GM19395 (cell line): ENCODE measurements at regions not wholly inside any gene's neighbourhood (a gene's known extent, or its start where the extent isn't known, plus 50 kb on each side); places are given as distances from the start of the nearest gene placed in this dataset.
"Not testable (repeated sequence)": the region's sequence is repeated elsewhere in the genome, so short reads cannot be mapped to it uniquely, and the experiment has no call there.

Experiments
- ATAC-seq: cut with Tn5 transposase; IDR thresholded peaks from one replicate; pipeline ENCODE4 v1.9.1; 2021; ENCODE audit warnings: mild to moderate bottlenecking, moderate library complexity; ENCODE audit not compliant: unreplicated experiment

DNA sequence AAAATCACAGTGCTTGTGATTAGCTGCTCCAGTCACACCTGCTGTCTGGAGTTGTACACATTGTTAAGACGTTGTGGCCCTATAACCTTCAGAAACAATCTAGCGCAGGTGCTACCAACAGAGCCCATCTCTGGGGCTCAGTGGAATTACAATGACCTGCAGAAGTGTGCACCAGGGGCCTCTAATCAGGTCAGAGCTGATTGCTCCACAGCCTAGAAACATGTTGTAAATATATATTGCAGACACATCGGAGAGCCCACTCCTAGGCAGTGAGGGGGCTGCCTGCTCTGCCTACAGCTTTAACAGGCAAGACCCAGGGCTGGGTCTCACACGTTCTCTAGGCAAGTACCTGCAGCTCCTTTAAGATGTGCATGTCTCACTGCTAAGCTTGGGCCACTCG is 302.0 kb downstream of the SIPA1L2 start:
- ATAC-seq, result no peak

DNA sequence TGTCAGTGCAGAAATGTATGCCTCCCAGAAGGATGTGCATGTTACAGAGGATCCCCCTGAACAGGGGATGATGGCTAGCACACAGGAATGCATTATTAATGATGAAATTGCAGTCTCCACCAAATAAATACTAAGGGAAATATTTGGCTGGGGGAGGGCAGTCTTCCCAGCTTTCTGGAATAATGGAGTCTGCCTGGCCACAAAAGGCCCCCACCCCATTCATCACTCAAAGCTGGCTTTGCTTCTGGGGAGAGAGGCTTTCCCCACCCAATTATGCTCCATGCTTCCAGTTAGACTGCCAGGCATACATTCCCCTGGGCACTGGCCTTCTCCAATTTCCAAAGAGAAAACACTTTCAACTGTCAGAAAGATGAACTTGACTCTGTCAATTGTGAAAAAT is 302.7 kb downstream of the SIPA1L2 start:
- ATAC-seq, result no peak

DNA sequence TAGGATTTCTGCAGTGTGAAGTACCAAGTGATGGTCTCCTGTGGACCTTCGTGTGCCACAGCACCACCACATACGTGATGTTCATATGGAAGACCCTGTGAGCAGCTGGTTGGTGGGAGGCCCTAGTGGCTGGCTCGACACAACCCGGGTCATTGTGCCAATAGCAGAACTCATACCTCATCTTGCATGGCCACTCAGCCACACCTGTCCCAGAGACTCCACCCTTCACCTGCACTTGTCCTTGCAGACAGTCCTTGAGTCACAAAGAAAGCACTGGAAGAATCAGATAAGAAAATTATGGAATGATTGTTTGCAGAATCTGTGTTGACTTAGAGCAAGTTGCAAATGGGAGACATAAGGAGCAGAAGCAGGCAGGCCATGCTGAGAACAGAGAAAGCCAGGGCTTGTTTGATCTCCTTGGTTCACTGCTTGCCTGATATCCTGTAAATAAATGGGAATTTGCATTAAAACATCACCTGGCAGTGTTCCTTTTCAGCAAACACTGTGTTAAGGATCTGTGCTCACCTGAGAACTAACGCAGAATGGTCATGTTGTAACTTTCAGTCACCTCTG is 307.7 kb downstream of the SIPA1L2 start:
- no peak for ATAC-seq

DNA sequence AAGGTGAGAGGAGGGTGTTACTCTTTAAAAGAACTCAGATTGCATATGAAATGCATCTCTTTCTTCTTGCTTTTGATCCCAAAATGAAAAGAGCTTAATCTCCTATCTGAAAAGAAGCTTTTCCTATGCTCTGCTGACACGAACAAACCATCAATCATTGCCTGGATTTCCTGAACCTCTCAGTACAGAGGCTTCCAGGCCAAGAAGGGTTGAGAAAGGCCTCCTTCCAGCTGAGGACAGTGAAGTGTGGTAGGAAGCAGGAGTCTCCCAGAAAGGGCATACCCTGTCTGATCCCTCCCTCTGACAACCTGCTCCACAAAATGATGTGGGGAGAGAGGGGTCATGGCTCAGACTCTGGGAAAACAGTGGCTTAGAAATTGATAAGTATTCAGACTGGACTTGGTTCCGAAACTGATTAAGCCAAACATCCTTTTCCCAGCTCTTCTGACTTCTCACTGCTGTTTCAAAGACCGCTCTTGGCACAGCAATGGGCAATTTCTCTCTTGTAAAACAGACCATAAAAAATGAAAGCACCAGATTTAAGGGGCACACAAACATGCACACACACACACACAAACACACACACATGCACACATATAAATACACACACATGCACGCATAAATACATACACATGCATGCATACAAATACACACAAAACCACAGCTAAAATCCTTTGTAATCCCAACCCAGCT is 310.3 kb downstream of the SIPA1L2 start:
- ATAC-seq, result no peak

DNA sequence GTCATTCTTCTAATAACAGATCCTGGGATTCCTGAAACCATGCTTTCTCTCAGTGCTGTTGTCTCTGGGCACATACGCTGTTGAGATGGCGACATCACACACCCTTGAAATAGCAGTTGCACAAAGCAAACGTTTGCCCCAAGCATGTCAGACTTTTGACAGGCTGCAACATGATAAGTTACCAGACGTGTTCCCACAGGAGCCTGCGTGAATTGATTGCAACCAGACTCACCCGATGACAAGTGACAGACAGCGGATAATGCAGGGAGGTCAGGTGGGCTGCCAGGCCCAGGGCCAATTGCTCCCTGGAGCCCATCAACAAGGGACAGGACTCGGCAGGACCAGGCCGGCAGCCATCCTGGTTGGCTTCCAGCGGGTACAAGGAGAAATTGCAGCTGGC is 310.9 kb downstream of the SIPA1L2 start:
- no peak for ATAC-seq

DNA sequence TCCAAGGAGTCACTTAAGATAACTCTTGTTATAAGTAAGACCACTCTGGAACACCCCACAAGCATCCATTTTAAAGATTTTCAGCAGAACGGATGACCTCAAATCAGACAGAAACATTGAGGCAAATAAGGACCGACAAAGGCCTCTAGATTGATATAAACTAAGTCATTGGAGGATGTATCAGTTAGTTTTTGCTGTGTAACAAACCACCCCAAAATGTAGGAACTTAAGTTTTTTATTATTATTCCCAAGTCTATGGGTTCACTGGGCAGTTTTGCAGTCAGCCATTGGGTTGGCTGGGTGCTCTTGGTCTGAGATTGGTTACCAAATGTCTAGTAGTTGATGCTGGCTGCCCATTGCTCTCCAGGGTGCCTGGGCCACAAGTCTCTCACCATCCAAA is 311.8 kb downstream of the SIPA1L2 start:
- no peak for ATAC-seq

DNA sequence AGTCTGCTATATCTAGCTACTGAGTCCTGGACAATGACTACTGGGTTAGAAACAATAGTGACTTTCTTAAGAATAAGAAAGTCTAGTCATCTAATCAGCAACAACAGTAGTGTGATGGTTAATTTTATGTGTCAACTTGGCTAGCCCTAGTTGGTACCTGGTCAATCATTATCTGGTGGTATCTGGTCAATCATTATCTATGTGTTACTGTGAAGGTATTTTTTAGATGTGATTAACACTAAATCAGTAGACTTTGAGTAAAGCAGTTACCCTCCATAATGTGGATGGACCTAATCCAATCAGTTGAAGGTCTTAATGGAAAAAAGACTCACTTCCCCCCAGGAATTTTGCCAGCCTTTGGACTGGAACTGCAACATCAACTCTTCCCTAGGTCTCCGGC is 312.6 kb downstream of the SIPA1L2 start:
- ATAC-seq, result no peak

DNA sequence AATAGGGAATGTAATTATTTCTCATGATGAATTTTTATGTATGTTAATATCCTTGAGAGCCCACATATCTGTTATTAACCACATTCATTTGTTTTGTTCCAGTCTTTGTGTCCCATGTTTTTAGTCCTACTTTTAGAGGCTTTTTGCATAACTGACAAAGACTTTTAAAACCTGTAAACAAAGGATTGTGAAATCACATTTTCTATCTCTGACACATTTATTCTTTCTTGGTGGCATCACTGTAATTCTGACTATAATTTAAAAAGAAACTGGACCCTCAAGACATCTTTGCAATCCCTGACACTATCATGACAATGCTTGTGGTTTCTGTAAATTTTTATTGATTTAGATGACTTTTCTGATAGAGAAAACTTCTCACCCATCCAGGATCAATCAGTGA is 313.1 kb downstream of the SIPA1L2 start:
- ATAC-seq, result no peak

DNA sequence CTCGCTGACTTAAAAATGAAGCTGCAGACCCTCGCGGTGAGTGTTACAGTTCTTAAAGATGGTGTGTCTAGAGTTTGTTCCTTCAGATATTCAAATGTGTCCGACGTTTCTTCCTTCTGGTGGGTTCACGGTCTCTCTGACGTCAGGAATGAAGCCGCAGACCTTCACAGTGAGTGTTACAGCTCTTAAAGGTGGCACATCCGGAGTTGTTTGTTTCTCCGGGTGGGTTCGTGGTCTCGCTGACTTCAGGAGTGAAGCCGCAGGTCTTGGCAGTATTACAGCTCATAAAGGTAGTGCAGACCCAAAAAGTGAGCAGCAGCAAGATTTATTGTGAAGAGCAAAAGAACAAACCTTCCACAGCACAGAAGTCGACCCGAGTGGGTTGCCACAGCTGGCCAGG is 316.1 kb downstream of the SIPA1L2 start:
- ATAC-seq, result not testable (repeated sequence)

DNA sequence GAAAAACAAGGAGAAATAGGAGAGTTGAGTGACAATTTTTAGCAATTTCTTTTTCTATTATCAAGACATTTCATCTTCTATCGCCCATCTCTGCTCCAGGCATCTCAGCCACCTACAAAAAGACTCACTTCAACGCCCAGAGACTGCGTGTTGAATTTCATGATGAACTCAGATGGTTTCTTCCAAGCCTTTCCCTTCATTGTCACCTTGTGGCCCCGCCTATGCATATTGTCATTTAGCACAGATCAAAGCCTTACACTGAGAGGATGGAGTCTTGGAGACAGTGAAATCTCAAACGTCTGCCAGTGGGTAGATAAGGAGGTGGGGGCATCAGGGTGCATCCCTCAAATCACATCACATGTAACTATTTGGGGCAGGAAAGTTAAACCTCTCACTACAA is 319.4 kb downstream of the SIPA1L2 start:
- no peak for ATAC-seq

DNA sequence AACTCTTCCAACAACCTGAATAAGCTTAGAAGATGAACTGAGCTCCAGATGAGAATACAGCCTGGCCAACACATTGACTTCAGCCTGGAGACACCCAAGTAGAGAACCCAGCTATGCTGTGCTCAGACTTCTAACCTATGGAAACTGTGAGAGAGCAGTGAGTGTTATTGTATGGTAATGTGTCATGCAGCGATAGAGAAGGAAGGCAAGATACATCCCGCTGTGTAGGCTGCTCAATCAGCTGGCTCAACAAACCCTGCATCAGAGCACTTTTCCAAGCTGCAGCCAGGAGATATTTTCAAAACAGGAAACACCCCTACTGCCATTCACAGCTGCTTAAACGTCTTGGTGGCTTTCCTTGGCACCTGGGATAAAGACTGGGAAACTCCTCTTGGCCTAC is 321.3 kb downstream of the SIPA1L2 start:
- no peak for ATAC-seq

DNA sequence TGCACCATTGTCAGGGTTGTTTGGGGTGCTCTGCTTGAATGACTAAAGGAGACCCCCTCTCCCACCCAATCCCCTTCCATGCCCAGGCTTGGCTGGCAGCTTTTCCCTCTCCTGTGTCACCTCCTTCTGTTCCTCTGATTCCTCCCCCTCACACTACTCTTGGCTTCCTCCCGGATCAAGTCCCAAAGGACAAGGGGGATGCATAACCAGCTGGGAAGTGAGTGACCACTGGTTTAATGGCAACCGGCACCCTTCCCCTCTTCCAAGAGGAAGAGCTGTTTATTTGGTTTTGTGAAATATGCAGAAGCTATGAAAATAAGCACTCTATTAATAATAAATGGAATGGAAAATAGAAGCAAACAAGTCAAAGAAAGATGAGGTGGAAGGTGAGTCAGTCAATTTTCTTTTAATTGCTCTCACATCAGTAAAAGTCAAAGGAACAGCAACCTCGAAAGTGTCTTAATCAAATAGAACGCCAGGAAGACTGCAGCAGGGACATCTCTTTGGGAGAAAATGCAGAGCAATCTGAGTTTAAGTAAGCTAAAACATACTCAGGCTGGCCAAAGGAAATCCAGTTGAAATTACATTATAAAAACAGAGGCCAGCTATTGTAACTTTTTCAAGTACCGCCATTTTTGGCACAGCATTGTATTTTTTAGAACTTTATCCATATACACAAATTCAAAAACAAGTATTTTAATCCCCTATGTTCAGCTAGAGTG is 322.5 kb downstream of the SIPA1L2 start:
- ATAC-seq, result no peak

DNA sequence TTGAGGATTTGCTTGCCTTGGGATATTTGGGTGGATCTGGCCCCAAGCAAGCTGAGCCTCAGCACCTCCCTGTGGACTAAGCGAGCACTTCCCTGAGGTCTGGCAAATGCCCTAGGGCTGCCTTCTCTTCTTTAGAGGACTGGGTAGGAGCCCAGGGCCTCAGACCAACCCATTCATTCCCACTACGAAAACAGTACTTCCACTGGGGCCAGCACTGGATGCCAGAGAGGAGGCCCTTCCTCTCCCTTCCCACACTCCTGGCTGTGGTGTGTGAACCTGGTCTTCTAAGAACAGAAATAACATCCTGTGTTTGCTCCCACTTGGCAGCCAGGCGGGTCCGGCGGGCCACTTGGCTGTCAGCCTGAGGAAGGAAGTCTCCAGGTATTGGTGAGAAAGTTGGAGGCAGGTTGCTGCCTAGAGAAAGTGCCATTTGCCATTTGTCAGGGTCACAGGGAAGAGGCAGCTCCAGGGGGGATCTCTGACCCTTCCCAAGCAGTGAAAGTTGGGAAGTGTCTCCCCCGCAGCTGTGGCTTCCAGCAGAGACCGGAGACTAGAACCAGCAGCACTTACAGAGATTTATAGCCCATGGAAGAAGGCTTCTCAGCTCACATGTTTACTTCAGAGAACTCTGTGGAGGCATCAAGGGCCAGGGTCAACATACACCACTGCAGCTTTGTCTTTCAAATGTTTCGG is 323.5 kb downstream of the SIPA1L2 start:
- no peak for ATAC-seq

DNA sequence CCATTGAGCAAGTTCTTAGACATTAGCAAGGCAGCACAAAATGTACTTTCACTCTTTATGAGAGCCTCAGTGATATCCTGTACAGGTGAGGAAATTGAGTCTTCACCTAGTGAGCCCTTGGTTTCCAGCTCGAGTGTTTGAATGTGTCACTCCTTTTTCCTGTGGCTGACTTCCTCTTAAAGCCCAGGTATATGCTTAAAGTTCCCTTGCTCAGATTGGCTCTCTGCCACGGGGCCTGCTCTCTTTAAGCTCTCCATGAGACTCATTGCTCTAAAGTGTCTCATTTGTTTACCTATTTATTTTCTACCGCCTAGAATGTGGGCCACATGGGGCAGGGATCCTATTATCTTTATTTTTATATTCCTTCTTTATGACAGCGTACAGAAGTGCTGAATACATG is 324.9 kb downstream of the SIPA1L2 start:
- no peak for ATAC-seq

DNA sequence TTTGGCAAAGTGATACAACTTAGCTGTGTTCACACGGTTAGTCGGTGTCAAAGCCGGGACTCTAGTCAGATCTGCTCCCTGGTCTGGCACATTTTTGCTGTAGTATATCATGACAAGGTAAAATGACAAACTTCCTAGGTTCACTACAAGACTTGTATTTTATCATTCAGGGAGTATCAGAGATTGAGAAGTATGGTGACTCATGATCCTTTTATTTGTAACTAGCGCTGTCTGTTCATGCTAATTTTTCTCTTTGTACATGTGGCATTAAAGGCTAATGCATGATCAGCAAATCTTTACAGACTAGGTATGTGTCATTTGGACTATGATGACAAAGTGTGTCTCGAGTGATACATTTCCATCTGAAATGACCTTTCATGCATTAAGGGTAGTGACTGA is 326.7 kb downstream of the SIPA1L2 start:
- no peak for ATAC-seq

DNA sequence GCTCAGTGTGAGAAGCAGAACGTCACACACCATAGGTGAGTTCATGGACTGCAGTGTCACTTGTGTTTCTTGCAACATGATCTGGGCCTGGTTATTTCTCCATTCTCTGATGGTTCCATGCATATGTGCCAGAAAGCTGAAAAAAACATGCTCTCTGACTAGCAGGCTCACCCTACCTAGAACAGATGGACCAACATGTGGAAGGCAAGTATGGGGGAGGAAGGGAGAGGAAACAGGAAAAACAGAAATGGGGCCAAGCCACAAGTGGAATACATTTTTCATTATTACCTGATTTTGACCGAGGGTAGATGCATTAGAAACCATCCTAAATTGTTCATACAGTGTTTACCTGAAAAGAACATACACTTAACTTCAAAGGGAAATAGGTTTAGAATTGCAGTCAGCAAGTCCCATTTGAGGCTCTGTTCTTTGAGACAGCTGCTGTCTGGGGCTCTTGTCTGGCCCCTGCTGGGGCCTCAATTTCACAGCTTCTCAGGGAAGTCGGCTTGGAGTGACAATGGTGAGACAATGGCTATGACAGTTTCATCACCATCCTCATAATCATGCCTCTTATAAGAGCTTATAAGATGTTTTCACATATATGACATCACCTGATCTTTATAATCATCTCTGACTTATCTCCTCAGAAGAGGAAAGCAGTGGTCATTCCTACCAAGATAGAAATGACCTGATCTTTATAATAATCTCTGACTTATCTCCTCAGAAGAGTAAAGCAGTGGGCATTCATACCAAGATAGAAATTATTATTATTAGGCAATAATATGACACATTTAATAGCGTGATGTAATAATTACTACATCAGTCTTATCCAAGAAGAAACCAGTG is 327.3 kb downstream of the SIPA1L2 start:
- ATAC-seq, result no peak

DNA sequence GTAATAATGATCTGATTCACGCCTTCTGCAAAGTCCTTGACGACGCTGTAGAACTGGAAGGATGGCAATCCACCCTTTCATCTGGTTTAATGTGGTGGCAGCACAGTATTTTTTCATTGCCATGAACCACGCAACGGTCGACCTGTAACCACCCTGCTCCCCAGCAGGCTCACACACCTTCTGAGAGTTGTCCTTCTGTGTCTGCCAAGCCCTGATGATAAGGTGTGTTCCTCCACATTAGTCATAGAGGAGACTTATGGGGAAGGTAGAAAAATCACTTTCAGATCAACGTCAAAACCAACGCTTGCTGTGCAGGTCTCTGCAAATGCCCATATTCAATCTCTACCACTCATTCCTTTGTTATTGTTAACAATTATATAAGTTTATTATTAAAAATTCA is 328.7 kb downstream of the SIPA1L2 start:
- ATAC-seq, result no peak

DNA sequence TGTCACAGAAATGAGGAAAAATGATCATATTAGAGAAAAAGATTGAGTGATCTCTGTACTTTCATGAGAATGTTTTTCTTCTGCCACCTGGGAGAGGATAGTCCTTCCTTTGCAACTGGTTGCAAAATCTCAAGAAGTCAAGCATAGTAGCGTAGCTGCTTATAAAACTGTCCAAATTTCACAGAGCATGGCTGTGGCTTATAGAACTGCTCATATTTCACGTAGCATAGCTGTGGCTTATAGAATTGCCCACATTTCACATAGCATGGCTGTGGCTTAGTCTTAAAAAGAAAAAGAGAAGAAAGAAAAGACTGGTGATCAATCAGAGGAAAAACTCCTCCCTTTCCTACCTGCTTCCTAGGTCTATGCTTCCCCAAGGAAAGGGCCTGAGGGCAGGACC is 329.5 kb downstream of the SIPA1L2 start:
- ATAC-seq, result no peak

DNA sequence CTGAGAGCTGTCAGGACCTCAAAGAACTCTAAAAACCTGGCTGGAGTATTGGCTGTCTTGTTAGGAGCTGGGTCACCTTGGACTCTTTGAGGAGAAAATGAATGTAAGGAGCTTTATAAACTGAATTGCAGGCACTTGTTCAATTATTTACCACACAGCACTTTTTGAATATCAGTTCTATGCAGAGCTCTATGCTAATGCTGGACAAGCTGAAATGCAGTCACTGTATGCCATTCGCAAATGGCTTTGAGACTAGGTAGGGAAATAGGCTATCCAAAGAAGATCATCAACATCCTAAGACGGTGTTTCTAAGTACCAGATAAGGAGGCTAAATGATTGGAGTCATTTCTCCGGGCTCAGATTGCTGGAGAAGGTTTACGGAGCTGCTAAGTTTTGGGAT is 333.5 kb downstream of the SIPA1L2 start:
- ATAC-seq, result no peak

DNA sequence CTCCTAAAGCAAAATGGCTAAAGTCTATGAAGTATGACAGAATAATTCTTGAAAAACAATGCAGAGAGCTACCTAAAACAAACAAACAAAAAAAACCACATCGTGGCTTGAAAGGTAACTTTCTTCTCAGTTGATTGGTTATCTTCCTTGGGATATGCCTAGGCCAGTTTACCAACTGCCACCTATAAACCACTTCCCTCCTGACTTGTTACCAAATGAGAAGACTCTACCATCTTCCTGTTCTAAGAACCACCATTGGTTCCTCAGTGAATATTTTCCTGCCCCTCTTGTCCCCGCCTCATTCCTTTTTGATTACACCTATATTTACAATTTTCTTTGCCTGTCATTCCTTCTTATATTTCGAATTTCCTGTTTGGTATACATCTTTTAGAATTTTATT is 336.6 kb downstream of the SIPA1L2 start:
- no peak for ATAC-seq

DNA sequence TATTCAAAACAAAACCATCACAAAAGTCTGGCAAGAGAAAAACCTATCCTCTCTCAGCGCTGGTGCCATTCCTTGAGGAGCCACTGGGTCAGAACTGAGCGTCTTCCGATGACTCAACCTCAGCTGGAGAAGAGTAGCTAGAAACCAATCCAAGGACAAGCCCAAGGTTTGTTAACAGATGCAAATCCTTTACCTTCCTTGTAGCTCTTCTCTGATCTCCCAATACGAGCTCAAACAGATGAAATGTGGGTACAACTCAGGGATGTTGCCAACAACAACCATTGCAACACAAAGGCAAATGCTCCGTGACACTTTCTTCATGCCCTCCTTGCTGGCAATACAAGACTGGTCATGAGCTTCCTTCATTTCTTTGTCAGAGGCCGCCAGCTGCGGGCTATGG is 337.1 kb downstream of the SIPA1L2 start:
- ATAC-seq, result no peak
